ENCODE measurements at regions not wholly inside any gene's neighbourhood (a gene's known extent, or its start where the extent isn't known, plus 50 kb on each side); places are given as distances from the start of the nearest gene placed in this dataset.

- no peak for DNase-seq (ENCODE audit: low read depth in 2 of 2)
Measured at GRCh38 chr5:81914696-81915095, 57.1 kb upstream of the ATG10 start.

GRCh38 chr5:81912933-81913332, 58.9 kb upstream of the ATG10 start:
- no peak for DNase-seq (ENCODE audit: low read depth in 2 of 2)

- no peak for DNase-seq (ENCODE audit: low read depth in 2 of 2)
Measured at GRCh38 chr5:81909677-81910076, 62.1 kb upstream of the ATG10 start.

- no peak for DNase-seq (ENCODE audit: low read depth in 2 of 2)
Measured at GRCh38 chr5:81908771-81909170, 63.1 kb upstream of the ATG10 start.

GRCh38 chr5:81908044-81908443, 63.8 kb upstream of the ATG10 start:
- no peak for DNase-seq (ENCODE audit: low read depth in 2 of 2)

GRCh38 chr5:81907012-81907635, 64.7 kb upstream of the ATG10 start:
- DNase-seq (ENCODE audit: low read depth in 2 of 2): no peak

GRCh38 chr5:81906086-81906485, 65.7 kb upstream of the ATG10 start:
- no peak for DNase-seq (ENCODE audit: low read depth in 2 of 2)

GRCh38 chr5:81904861-81905260, 67.0 kb upstream of the ATG10 start:
- DNase-seq (ENCODE audit: low read depth in 2 of 2): no peak

- no peak for DNase-seq (ENCODE audit: low read depth in 2 of 2)
Measured at GRCh38 chr5:81904166-81904565, 67.7 kb upstream of the ATG10 start.

- DNase-seq (ENCODE audit: low read depth in 2 of 2): no peak
Measured at GRCh38 chr5:81901586-81901985, 70.2 kb upstream of the ATG10 start.

GRCh38 chr5:81899123-81899522, 72.7 kb upstream of the ATG10 start:
- DNase-seq (ENCODE audit: low read depth in 2 of 2): no peak

GRCh38 chr5:81898403-81898802, 73.4 kb upstream of the ATG10 start:
- no peak for DNase-seq (ENCODE audit: low read depth in 2 of 2)

- no peak for DNase-seq (ENCODE audit: low read depth in 2 of 2)
Measured at GRCh38 chr5:81896764-81897163, 75.1 kb upstream of the ATG10 start.

GRCh38 chr5:81895307-81895706, 76.5 kb upstream of the ATG10 start:
- DNase-seq (ENCODE audit: low read depth in 2 of 2): no peak

GRCh38 chr5:81893961-81894360, 77.9 kb upstream of the ATG10 start:
- no peak for DNase-seq (ENCODE audit: low read depth in 2 of 2)

GRCh38 chr5:81884871-81885270, 87.0 kb upstream of the ATG10 start:
- no peak for DNase-seq (ENCODE audit: low read depth in 2 of 2)

GRCh38 chr5:81883371-81883770, 88.5 kb upstream of the ATG10 start:
- DNase-seq (ENCODE audit: low read depth in 2 of 2): no peak

- DNase-seq (ENCODE audit: low read depth in 2 of 2): no peak
Measured at GRCh38 chr5:81881595-81881994, 90.2 kb upstream of the ATG10 start.

GRCh38 chr5:81879936-81880335, 91.9 kb upstream of the ATG10 start:
- no peak for DNase-seq (ENCODE audit: low read depth in 2 of 2)

- no peak for DNase-seq (ENCODE audit: low read depth in 2 of 2)
Measured at GRCh38 chr5:81878333-81878732, 93.5 kb upstream of the ATG10 start.

- no peak for DNase-seq (ENCODE audit: low read depth in 2 of 2)
Measured at GRCh38 chr5:81866994-81867393, 104.8 kb upstream of the ATG10 start.

GRCh38 chr5:81860778-81861177, 109.9 kb upstream of the SSBP2 start:
- DNase-seq (ENCODE audit: low read depth in 2 of 2): no peak

- DNase-seq (ENCODE audit: low read depth in 2 of 2): no peak
Measured at GRCh38 chr5:81859624-81860023, 108.7 kb upstream of the SSBP2 start.
